ENCODE measurements at regions not wholly inside any gene's neighbourhood (a gene's known extent, or its start where the extent isn't known, plus 50 kb on each side); places are given as distances from the start of the nearest gene placed in this dataset.

DNA sequence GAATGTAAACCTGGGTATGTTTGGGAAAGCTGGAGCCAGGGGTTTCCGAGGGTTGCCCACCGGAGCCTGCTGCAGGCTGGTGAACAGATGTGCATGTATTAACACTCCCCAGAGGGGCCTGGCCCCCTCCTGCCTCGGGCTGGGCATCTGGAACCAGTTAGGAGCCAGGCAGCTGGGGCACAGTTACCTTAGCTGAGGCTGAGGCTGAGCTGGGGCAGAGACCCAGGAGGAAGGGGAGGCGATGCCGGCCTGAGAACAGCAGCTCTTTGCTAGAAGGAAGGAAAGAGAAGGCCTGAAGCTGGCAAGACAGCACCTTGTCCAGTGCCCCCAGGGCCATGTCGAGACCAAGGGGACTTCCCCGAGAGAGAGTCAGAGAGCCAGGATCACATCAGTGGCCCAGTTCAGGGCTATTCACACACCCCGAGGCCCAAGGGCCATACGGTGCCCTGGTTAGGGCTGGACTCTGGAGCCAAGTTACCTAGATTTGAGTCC lies 65.8 kb downstream of the RMI2 start:
- Histone ChIP-seq H3K4me1 (ENCODE audit: insufficient read depth, low read length, poor library complexity, severe bottlenecking) (peaks cover 19% of the 10 kb centered on the region), H3K27ac (ENCODE audit: low read depth, low read length, poor library complexity, severe bottlenecking) (no peak overlapping the region), H3K4me3 (ENCODE audit: low read depth, low read length, poor library complexity, severe bottlenecking) (no peak overlapping the region), H3K36me3 (ENCODE audit: insufficient read depth, low read length, poor library complexity, severe bottlenecking) (no peaks in the 10 kb centered on the region), H3K9me3 (ENCODE audit: low read depth, low read length, poor library complexity, severe bottlenecking) (no peaks in the 10 kb centered on the region), H3K27me3 (replicated peaks; ENCODE audit: insufficient read depth, low read depth, low read length, poor library complexity) (no peaks in the 10 kb centered on the region)
- intact Hi-C loops (cut with micrococcal nuclease; ENCODE audit: unreplicated experiment), result no loop called here
- peak; percentile 44 for DNase-seq (ENCODE audit: low spot score)
- TF ChIP-seq, protein P1, sequence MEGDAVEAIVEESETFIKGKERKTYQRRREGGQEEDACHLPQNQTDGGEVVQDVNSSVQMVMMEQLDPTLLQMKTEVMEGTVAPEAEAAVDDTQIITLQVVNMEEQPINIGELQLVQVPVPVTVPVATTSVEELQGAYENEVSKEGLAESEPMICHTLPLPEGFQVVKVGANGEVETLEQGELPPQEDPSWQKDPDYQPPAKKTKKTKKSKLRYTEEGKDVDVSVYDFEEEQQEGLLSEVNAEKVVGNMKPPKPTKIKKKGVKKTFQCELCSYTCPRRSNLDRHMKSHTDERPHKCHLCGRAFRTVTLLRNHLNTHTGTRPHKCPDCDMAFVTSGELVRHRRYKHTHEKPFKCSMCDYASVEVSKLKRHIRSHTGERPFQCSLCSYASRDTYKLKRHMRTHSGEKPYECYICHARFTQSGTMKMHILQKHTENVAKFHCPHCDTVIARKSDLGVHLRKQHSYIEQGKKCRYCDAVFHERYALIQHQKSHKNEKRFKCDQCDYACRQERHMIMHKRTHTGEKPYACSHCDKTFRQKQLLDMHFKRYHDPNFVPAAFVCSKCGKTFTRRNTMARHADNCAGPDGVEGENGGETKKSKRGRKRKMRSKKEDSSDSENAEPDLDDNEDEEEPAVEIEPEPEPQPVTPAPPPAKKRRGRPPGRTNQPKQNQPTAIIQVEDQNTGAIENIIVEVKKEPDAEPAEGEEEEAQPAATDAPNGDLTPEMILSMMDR (conservative IDR thresholded peaks at IDR 0.05; ENCODE audit: low read depth, low read length), result no peak
- no peak for TF ChIP-seq EZH2 (IDR thresholded peaks at IDR 0.05; ENCODE audit: borderline replicate concordance, low read depth, low read length, poor library complexity, severe bottlenecking)
- ChIA-PET CTCF (no interaction called here), POLR2A (ENCODE audit: low non-redundant PET) (no interaction called here)
- BruUV-seq (replicated peaks), result no TSS peak

DNA sequence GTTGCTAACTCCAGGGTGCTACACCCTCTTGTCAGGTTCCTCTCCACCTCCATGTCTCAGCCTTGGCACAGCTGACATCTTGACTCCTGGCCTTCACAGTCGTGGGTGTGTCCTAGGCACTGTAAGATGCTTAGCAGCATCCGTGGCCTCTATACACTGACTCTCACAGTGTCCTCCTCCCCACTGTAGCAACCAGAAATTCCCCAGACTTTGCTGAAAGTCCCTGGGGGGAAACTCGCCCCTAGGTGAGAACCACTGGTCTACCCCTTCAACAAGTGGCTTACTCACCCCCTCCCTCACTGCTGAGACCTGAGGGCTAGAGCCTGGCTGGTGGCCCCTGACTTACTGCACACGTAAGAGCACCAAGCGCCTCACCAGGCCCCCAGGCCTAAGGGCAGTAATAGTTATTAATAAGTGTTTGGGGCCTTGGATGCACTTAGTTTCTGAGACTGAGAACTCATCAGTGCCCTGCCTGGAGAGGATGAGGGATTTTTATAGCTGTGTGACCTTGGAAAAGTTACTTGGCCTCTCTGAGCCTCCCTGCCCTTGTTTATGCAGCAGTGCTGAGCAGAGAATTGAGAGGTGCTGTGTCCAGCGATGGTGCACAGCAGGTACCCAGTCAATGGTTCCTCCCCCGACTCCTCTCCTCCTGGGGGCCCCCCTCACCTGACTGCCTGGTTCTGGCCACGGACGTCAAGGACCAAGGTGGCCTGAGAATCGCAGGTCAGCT lies 67.1 kb downstream of the RMI2 start:
- ChIA-PET CTCF (no interaction called here), POLR2A (ENCODE audit: low non-redundant PET) (interaction anchor here (0.5 kb wide), 1 partner anchor 295 kb away, joined by 4 read pairs; no protein-coding TSS in a partner anchor)
- Histone ChIP-seq H3K36me3 (ENCODE audit: insufficient read depth, low read length, poor library complexity, severe bottlenecking) (no peaks in the 10 kb centered on the region), H3K27me3 (replicated peaks; ENCODE audit: insufficient read depth, low read depth, low read length, poor library complexity) (no peaks in the 10 kb centered on the region), H3K9me3 (ENCODE audit: low read depth, low read length, poor library complexity, severe bottlenecking) (no peaks in the 10 kb centered on the region), H3K4me3 (ENCODE audit: low read depth, low read length, poor library complexity, severe bottlenecking) (no peak overlapping the region), H3K27ac (ENCODE audit: low read depth, low read length, poor library complexity, severe bottlenecking) (no peak overlapping the region), H3K4me1 (ENCODE audit: insufficient read depth, low read length, poor library complexity, severe bottlenecking) (peaks cover 19% of the 10 kb centered on the region)
- BruUV-seq (replicated peaks), result no TSS peak
- intact Hi-C loops (cut with micrococcal nuclease; ENCODE audit: unreplicated experiment), result no loop called here
- TF ChIP-seq, protein P1 (conservative IDR thresholded peaks at IDR 0.05; ENCODE audit: low read depth, low read length), result no peak
- TF ChIP-seq EZH2 (IDR thresholded peaks at IDR 0.05; ENCODE audit: borderline replicate concordance, low read depth, low read length, poor library complexity, severe bottlenecking), result no peak
- DNase-seq (ENCODE audit: low spot score), result no peak

DNA sequence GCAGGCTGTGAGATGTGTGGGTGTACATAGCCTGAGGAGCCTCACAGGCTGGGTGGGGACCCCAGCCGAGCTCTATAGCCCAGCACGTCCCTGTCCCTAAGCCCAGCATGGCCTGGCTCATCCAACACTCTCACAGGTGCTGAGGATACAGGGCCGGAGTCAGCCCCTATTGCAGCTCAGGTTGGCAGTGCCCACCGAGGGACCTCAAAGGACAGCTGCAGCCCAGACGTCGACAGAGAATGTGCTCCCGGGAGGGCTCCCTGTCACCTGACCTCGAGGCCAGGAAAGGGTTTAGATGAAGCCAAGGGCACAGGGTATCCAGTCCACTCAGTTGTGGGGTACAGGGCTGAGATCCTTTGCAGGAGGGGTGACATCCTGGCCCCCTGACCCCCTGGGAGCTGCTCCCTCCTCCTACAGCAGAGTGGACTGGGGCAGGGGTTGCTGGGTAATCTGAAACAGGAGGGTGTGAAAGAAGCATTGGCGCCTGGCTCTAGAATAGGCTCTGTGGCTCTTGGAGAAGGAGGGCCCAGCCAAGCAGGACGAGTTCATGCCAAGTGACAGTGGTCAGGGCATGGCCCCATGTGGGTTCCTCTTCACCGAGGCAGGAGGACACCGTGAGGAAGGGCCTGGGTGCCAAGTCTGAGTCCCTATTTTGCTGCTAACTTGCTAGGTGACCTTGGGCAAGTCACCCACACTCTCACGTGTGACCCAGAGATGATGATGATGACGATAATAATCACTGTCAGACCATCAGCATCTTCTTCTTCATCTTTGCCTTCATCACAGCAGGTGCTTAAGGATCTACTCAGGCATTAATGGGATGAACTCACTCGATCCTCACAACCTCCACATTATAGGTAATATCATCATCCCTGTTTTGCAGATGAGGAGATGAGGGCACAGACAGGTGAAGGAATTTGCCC lies 68.0 kb downstream of the RMI2 start:
- Histone ChIP-seq H3K36me3 (ENCODE audit: insufficient read depth, low read length, poor library complexity, severe bottlenecking) (no peaks in the 10 kb centered on the region), H3K4me1 (ENCODE audit: insufficient read depth, low read length, poor library complexity, severe bottlenecking) (peaks cover 19% of the 10 kb centered on the region), H3K9me3 (ENCODE audit: low read depth, low read length, poor library complexity, severe bottlenecking) (no peaks in the 10 kb centered on the region), H3K27ac (ENCODE audit: low read depth, low read length, poor library complexity, severe bottlenecking) (no peak overlapping the region), H3K27me3 (replicated peaks; ENCODE audit: insufficient read depth, low read depth, low read length, poor library complexity) (no peaks in the 10 kb centered on the region), H3K4me3 (ENCODE audit: low read depth, low read length, poor library complexity, severe bottlenecking) (no peak overlapping the region)
- TF ChIP-seq, protein P1 (conservative IDR thresholded peaks at IDR 0.05; ENCODE audit: low read depth, low read length), result no peak
- TF ChIP-seq EZH2 (IDR thresholded peaks at IDR 0.05; ENCODE audit: borderline replicate concordance, low read depth, low read length, poor library complexity, severe bottlenecking), result no peak
- CTCF ChIA-PET, result no interaction called here
- POLR2A ChIA-PET (ENCODE audit: low non-redundant PET), result no interaction called here
- DNase-seq (ENCODE audit: low spot score), result no peak
- BruUV-seq (replicated peaks), result no TSS peak
- intact Hi-C loops (cut with micrococcal nuclease; ENCODE audit: unreplicated experiment), result no loop called here

Data from A673 (cell line).